D721Med (cell line): ENCODE measurements at regions not wholly inside any gene's neighbourhood (a gene's known extent, or its start where the extent isn't known, plus 50 kb on each side); places are given as distances from the start of the nearest gene placed in this dataset.

Experiments used
- DNase-seq: peaks from one replicate; pipeline ENCODE4 v3.0.0; 2011; ENCODE audit warnings: low spot score; ENCODE audit not compliant: insufficient read length
- FAIRE-seq: peaks from 2 replicates; lab custom pipeline; 2011; peaks lifted over from hg19 to GRCh38; lab: Jason Lieb, UNC
- TF ChIP-seq, protein P1 (sequence below): IDR thresholded peaks from 2 replicates; pipeline ENCODE4 v1.5.1; 2012; ENCODE audit warnings: mild to moderate bottlenecking, control low read depth; ENCODE audit not compliant: insufficient read depth; ENCODE audit errors: missing control alignments

DNA sequence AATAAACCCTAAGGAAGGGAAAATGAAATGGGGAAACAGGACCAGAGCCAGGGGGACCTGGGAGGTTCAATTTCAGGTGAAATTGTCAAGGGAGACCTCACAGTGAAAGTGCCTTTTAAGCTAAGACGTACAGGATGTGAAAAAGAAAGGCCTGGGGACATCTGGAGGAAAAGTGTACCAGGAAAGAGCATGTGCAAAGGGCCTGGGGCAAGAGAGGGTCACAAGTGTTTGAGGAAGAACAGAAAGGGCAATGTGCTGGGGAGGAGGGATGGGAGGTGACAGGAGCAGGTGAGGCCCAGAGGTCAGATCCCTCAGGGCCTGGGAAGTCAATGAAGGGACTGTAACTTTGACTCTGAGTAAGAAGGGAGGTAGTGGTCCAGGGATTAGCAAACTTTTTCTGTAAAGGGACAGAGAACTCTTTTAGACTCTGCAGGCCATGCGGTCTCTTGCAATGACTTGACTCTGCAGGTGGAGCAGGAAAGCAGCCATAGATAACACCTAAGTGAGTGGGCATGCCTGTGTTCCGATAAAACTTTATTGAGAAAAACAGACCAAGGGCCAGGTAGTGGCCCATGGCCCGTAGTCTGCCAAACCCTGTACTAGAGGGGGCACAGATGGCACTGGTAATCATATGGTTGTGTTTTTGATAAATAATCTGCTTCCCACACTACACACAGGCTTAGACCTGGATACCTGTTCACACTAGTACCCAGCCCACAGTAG, 93.8 kb downstream of the LITAF start:
- no peak for FAIRE-seq
- no peak for DNase-seq
- TF ChIP-seq, protein P1, sequence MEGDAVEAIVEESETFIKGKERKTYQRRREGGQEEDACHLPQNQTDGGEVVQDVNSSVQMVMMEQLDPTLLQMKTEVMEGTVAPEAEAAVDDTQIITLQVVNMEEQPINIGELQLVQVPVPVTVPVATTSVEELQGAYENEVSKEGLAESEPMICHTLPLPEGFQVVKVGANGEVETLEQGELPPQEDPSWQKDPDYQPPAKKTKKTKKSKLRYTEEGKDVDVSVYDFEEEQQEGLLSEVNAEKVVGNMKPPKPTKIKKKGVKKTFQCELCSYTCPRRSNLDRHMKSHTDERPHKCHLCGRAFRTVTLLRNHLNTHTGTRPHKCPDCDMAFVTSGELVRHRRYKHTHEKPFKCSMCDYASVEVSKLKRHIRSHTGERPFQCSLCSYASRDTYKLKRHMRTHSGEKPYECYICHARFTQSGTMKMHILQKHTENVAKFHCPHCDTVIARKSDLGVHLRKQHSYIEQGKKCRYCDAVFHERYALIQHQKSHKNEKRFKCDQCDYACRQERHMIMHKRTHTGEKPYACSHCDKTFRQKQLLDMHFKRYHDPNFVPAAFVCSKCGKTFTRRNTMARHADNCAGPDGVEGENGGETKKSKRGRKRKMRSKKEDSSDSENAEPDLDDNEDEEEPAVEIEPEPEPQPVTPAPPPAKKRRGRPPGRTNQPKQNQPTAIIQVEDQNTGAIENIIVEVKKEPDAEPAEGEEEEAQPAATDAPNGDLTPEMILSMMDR = no peak

- TF ChIP-seq, protein P1 = no peak
- DNase-seq (no peak), FAIRE-seq (no peak)
Observed at GRCh38 chr16:11493531-11493929, 93.2 kb downstream of the LITAF start.

- no peak for DNase-seq
- TF ChIP-seq, protein P1 = no peak
- no peak for FAIRE-seq
Observed at GRCh38 chr16:11494029-11494428, 92.7 kb downstream of the LITAF start.

DNA sequence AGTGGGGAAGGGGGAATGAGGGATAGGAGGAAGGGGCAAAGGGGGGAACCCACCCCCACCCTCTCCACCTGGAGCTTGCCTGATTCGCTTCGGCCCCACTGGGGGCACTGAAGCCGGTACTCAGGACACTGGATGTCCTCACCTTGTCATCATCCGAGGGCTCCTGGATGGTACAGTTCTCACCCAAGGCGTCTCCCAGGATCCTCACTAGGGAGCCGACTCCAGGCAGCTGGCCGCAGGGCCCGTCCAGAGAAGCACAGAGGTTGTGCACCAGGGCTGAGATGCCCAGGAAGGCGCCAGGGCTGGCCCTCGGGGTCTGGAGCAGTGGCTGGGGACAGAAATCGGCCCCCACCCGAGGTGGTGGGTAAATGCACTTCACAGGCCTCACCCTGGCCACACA, 92.3 kb downstream of the LITAF start:
- FAIRE-seq = no peak

DNA sequence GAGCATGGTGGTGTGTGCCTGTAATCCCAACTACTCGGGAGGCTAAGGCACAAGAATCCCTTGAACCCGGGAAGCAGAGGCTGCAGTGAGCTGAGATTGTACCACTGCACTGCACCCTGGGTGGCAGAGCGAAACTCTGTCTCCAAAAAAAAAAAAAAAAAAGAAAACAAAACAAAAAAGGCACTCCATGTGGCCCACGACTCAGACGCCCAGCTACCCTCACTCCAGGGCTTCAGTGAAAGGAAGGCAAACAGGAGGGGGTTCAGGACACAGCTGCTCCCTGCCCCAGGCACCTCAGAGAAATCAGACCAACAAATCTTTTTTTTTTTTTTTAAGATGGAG, 91.7 kb downstream of the LITAF start:
- FAIRE-seq (no peak), DNase-seq (no peak)
- TF ChIP-seq, protein P1 = no peak

More for the DNA sequence above, 92.3 kb downstream of the LITAF start:
- DNase-seq = no peak
- TF ChIP-seq, protein P1 = no peak
